ENCODE measurements at regions not wholly inside any gene's neighbourhood (a gene's known extent, or its start where the extent isn't known, plus 50 kb on each side); places are given as distances from the start of the nearest gene placed in this dataset.

GRCh38 chr5:135635451-135635850, 56.7 kb upstream of the CXCL14 start:
- DNase-seq (ENCODE audit: insufficient read length) (no peak), FAIRE-seq (no peak)
- TF ChIP-seq TAF1 (IDR thresholded peaks at IDR 0.05; ENCODE audit: borderline replicate concordance, low read depth, low read length) (no peak), POLR2A (IDR thresholded peaks at IDR 0.05; ENCODE audit: low read depth, low read length) (no peak), POLR2AphosphoS5 (IDR thresholded peaks at IDR 0.05; ENCODE audit: low read depth, low read length) (no peak)

GRCh38 chr5:135632798-135633197, 54.0 kb upstream of the CXCL14 start:
- FAIRE-seq (no peak), DNase-seq (ENCODE audit: insufficient read length) (no peak)
- TF ChIP-seq TAF1 (IDR thresholded peaks at IDR 0.05; ENCODE audit: borderline replicate concordance, low read depth, low read length): no peak
- TF ChIP-seq POLR2A (IDR thresholded peaks at IDR 0.05; ENCODE audit: low read depth, low read length): no peak
- TF ChIP-seq POLR2AphosphoS5 (IDR thresholded peaks at IDR 0.05; ENCODE audit: low read depth, low read length): no peak

DNA sequence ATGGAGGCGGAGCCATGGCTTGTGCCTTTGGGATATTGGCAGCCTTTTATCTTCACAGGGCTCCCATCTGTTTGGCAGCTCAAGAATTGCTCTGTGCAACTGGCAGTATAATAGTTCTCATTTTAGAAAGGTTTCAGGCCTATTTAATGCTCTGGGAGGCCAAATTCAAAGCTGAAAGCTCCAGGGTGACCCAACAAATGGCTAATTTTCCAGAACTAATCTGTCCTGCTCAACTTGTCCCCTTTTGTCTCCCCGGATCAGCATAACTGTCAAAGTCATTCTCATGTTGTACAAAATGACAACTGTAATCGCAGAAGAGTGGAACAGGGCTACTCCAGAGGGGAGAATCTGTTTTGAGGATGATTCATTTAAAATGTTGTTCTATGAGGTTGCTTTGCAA, 52.6 kb upstream of the CXCL14 start:
- FAIRE-seq: no peak
- no peak for DNase-seq (ENCODE audit: insufficient read length)
- no peak for TF ChIP-seq POLR2A (IDR thresholded peaks at IDR 0.05; ENCODE audit: low read depth, low read length)
- TF ChIP-seq TAF1 (IDR thresholded peaks at IDR 0.05; ENCODE audit: borderline replicate concordance, low read depth, low read length): no peak
- TF ChIP-seq POLR2AphosphoS5 (IDR thresholded peaks at IDR 0.05; ENCODE audit: low read depth, low read length): no peak

DNA sequence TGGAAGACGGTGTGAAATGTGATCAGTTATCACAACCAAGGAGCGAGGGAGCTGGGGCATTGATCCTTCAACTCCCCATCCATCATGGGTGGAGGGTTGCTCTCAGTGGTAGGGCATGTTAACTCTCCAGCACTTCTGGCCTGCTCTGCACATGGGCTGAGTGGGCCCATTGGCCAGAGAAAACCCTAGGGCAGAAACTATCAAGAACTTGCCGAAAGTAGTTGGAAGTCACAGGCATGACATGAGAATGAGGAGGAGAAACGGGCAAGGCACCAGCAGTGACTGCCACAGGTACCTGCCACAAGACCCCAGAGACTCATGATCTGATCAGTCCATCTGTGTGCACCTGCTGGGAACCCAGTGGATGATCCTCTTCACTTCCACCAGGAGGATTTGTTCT, 50.9 kb upstream of the CXCL14 start:
- DNase-seq (ENCODE audit: insufficient read length): no peak
- no peak for FAIRE-seq
- no peak for TF ChIP-seq POLR2A (IDR thresholded peaks at IDR 0.05; ENCODE audit: low read depth, low read length)
- TF ChIP-seq POLR2AphosphoS5 (IDR thresholded peaks at IDR 0.05; ENCODE audit: low read depth, low read length): no peak
- TF ChIP-seq TAF1 (IDR thresholded peaks at IDR 0.05; ENCODE audit: borderline replicate concordance, low read depth, low read length): no peak

- DNase-seq (ENCODE audit: insufficient read length): no peak
- FAIRE-seq: no peak
- TF ChIP-seq POLR2A (IDR thresholded peaks at IDR 0.05; ENCODE audit: low read depth, low read length) (no peak), TAF1 (IDR thresholded peaks at IDR 0.05; ENCODE audit: borderline replicate concordance, low read depth, low read length) (no peak), POLR2AphosphoS5 (IDR thresholded peaks at IDR 0.05; ENCODE audit: low read depth, low read length) (no peak)
Measured at GRCh38 chr5:135628771-135629563, 50.2 kb upstream of the CXCL14 start.
